NCI-H1694 treated with DMSO at 0.1 percent for 48 hours (cell line): ENCODE measurements at regions not wholly inside any gene's neighbourhood (a gene's known extent, or its start where the extent isn't known, plus 50 kb on each side); places are given as distances from the start of the nearest gene placed in this dataset.

ENCODE experiments used
- DNase-seq: peaks from one replicate; lab custom pipeline; 2025; lab: John Stamatoyannopoulos, UW

GRCh38 chr6:91387290-91388059 lies 800.6 kb upstream of the MAP3K7 start:
- DNase-seq, result no peak

- no peak for DNase-seq
Observed at GRCh38 chr6:91386204-91386603, 799.3 kb upstream of the MAP3K7 start.

GRCh38 chr6:91383207-91383606 lies 796.3 kb upstream of the MAP3K7 start:
- DNase-seq, result no peak

DNA sequence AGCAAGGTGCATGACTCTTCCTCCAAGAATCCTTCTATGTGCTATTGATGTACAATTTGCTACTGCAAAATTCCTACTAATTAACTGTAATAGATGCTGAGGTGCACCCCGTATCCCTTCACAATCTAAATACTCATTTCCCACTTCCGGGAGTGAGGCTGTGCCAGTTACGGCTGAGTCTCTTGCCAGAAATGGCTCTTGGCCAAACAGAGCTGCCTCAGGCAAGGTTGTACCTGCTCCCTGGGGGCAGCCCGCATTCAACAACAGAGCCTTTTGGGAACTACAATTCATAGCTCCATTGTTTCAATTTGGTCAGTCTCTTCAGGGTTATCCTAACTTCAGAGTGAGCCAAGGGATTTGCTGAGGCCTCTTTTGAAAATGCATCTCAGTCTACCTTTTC lies 789.8 kb upstream of the MAP3K7 start:
- no peak for DNase-seq

DNA sequence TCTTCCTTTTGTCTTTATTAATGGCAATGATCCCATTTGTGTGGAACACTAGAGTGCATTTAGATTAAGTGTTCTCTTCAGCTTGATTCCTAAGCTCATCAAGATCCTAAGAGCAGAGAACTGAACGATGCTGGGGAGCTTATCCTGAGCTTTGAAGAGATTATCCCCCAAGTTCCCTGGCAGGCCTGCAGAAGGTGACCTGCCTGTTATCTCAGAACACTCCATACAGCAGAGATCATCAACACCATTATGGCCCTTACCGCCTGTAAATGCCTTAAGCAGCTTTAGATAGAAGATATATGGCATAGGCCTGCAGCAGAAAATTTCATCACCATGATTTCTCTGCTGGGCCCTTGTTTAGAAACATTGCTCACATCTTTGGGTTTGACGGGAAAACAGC lies 779.9 kb upstream of the MAP3K7 start:
- no peak for DNase-seq

DNA sequence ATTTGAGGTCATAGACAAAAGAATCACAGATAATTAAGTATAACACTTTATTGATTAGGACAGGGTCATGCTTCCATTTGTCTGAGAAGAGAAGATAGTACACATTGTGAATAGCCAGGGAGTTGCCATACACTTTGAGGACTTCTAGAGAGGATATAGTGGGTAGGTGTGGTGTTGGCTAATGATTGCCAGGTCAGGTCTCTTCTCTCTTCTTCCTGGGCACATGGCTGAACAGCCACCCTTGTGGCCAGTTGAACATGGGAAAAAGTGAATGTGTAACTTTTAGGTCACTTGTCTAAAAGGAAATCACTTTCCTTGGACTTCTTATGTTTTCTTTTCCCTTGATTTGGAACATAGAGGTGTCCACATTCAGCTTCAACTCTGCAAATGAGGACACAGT lies 772.1 kb upstream of the MAP3K7 start:
- DNase-seq, result no peak

DNA sequence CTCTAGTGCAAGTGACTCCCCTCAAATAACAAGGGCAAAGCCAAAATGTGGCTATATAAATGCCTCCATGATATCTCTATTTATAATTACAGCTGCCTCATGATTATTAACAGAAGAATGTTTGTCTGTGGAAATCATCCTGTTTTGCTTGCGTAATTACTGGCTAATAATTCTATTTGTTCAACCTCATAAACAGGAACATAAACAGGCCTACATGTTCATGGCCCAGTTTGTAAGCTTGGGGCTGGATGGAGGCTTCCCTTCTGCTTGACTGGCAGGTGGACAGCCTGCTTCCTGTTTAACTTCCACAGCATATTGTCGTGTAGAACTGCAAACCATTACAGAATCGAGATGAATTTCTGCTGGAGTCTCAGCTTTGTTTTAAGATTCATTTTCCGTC lies 766.0 kb upstream of the MAP3K7 start:
- no peak for DNase-seq

DNA sequence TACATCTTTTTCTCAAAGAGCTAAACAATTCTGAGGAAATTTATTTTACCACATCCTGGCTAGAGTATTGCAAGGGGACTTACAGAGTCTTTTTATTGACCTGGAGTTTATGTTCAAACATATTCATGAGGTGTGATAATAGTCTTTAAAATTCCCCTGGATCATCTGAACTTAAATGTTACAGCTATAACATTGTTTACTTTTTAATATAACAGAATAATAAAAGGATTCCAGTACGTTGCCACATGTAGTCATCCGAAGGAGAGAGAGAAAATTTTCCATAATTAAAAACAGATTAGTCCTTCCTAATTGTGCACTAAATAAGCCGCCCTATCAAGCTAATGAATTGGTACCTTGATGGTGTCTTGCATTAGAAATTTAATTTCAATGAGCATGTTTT lies 765.4 kb upstream of the MAP3K7 start:
- DNase-seq, result no peak

GRCh38 chr6:91350146-91350908 lies 763.5 kb upstream of the MAP3K7 start:
- no peak for DNase-seq

DNA sequence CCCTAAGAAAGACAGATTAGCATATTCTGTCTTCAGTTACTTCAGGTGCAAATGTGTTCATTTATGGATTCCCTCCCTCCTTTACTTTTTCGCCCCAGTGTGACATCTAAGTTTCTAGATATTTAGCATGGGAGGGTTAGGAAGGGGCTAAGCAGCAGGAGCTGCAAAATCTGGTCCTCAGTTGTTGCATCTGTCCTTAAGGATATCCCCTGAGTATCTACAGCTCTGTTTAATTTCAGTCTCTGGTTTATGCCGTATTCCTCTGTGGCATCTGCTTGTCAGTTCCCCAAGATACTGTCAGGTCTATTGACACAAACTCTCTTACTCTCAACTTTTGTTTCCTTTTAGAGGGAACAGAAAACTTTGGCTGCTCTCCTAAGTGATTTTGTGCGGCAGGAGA lies 754.6 kb upstream of the MAP3K7 start:
- DNase-seq, result no peak

DNA sequence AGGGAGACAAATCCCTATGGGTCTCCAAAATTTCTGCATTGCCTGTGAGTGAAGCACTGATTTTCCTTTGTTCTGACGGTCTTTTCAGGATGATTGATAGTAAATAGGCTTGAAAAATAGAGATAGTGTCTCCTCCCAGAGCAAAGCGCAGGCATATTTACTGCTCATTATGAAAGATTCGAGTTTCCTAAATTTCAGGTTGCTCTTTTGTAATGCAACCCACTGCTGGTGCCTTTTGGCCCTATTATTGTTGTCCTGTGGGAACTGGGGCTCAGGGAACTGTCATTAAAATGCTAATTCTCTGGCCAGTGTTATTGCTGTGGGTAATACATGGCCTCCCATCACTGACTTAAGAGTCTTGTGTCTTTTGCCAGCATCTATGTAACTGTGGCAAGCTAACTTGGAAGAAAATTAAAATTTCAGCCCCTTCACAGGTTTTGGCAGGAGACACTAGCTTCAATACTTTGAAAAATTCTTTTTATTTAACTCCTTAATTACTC lies 754.1 kb upstream of the MAP3K7 start:
- DNase-seq, result no peak

DNA sequence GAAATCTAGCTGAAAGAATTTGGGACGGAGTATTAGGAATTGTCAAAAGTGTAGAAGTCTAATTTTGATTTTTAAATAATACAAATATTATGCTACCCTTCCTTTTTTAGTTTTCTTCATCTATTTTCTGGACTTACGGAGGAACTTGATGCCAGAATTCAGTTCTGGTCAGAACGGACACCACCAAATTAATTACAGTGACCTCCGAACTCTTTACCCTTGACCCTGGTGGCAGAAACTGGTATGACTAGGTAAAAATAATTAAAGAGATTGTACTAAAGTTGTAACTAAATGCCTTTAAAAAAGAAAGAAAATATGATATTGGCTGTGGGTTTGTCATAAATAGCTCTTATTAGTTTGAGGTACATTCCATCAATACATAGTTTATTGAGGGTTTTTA lies 751.1 kb upstream of the MAP3K7 start:
- DNase-seq, result no peak

DNA sequence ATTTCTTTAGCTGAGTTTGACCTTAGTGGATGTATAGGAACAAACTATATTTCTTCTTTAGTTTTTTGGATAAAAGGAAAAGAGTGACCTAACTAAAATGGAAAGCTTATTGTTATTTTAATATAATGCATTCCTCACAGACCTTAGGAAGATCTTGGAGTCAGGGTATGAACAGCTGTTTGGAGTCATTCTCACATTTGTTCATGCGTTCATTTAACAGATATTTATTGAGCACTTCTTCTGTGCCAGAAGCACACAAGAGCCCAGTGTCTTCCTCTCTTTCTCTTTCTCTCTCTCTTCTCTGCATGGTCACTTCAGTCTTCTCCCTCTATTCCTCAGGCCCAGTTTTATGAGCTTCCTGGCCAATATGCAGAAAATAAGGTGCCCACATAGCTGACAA lies 744.0 kb upstream of the MAP3K7 start:
- no peak for DNase-seq

GRCh38 chr6:91328241-91328640 lies 741.4 kb upstream of the MAP3K7 start:
- no peak for DNase-seq

DNA sequence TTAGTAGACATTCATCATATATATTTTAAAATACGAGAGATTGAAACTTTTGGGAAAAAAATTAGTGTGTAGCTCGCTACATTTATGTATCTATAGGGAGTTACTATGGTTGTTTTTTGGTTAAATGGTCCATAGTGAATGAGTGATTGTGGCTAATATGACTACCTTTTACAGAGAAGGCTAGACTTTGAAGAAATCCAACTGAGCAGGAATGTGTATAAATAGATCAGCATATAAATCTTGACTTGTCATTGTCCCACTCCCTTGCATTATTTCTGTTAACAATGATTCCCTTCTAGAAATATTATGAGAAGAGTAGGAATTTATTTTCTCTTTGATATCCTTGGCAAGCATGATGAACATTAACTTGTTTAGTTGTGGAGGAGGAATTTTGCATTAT lies 737.8 kb upstream of the MAP3K7 start:
- DNase-seq, result no peak

- no peak for DNase-seq
Observed at GRCh38 chr6:91317984-91318383, 731.1 kb upstream of the MAP3K7 start.

DNA sequence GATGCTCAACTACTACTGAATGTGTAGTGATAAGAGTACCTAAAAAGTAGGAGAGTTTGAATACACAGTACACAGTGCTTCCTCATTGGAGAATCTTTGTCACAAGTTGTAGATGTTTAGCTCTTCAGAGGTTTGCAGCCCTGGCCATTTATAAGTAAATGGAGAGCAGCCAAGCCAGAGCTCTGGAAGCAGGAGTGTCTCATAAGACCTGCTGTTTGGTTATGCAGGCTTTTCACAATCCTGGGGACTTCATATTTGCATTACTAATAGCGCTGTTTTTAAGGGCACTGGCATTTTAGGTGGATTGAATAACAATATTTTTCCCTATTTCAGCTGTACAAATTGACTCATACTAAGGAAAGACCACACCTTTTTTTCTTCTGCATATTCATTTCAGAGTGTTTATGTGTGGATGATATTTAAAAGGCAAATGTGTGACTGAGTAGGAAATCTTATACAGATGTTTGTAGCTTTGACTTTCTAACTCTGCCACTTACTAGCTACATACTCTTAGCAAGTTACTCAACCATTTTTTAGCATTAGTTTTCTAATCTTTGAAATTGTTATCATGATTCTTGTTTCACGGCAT lies 730.5 kb upstream of the MAP3K7 start:
- DNase-seq, result no peak

GRCh38 chr6:91310178-91310577 lies 723.3 kb upstream of the MAP3K7 start:
- DNase-seq, result no peak

DNA sequence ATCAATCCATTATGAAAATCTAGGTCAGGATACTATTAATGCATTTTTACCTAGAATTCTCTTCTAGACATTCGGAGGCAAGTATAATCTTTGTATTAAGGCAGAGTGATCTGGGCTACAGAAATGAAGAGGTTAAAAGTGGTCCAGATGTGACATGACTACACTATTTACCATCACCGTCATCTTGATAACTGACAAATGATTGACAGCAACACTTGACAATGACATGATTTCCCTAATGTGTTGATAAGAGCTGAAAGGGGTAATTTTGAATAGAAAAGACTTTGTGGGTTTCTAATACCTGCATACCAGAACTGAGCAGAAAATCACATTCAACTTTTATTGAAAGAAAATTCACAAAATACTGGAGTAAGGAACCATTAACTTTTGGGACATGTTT lies 718.9 kb upstream of the MAP3K7 start:
- no peak for DNase-seq

GRCh38 chr6:91304521-91304920 lies 717.6 kb upstream of the MAP3K7 start:
- no peak for DNase-seq

GRCh38 chr6:91303326-91303725 lies 716.5 kb upstream of the MAP3K7 start:
- DNase-seq, result no peak

- DNase-seq, result no peak
Observed at GRCh38 chr6:91299544-91300491, 712.9 kb upstream of the MAP3K7 start.
